PC-9 (cell line): ENCODE measurements at regions not wholly inside any gene's neighbourhood (a gene's known extent, or its start where the extent isn't known, plus 50 kb on each side); places are given as distances from the start of the nearest gene placed in this dataset.

Experiments used
- EZH2 ChIP-seq: fragments of 200-600 bp; sonication (generic); IDR thresholded peaks from 2 replicates; pipeline ENCODE4 v1.8.0; 2017; ENCODE audit warnings: antibody characterized with exemption, low read depth
- TF ChIP-seq, protein P1 (sequence below): fragments of 200-600 bp; sonication (generic); conservative IDR thresholded peaks from 2 replicates; pipeline ENCODE4 v1.6.1; 2017; ENCODE audit warnings: mixed run types, antibody characterized with exemption, mild to moderate bottlenecking, moderate library complexity

DNA sequence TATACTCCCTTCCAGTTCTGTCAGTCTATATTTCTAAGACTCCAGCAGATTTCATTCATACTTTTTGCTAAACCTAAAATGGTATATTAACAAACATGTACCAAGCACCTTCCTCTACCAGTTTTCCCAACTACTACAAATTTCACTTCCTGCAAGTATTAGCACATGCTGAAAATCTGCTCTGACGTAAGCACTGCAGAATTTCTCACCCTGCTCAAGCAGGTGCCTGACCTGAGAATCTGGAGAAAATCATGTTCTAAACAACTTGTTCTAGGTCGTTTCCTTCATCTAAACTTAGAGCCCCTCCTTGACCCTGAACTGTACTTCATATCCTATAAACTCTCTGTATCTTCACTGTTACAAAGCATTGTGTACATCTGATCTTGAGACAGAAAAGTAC, 380.7 kb upstream of the NOCT start:
- TF ChIP-seq, protein P1, sequence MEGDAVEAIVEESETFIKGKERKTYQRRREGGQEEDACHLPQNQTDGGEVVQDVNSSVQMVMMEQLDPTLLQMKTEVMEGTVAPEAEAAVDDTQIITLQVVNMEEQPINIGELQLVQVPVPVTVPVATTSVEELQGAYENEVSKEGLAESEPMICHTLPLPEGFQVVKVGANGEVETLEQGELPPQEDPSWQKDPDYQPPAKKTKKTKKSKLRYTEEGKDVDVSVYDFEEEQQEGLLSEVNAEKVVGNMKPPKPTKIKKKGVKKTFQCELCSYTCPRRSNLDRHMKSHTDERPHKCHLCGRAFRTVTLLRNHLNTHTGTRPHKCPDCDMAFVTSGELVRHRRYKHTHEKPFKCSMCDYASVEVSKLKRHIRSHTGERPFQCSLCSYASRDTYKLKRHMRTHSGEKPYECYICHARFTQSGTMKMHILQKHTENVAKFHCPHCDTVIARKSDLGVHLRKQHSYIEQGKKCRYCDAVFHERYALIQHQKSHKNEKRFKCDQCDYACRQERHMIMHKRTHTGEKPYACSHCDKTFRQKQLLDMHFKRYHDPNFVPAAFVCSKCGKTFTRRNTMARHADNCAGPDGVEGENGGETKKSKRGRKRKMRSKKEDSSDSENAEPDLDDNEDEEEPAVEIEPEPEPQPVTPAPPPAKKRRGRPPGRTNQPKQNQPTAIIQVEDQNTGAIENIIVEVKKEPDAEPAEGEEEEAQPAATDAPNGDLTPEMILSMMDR = no peak
- TF ChIP-seq EZH2 = no peak
